ENCODE measurements at regions not wholly inside any gene's neighbourhood (a gene's known extent, or its start where the extent isn't known, plus 50 kb on each side); places are given as distances from the start of the nearest gene placed in this dataset.

- TF ChIP-seq EZH2phosphoT487 (IDR thresholded peaks at IDR 0.05; ENCODE audit: borderline replicate concordance, low read depth, low read length) (no peak), CTCF (conservative IDR thresholded peaks at IDR 0.05; ENCODE audit: low read length) (no peak)
- Histone ChIP-seq H3K4me1 (ENCODE audit: insufficient read depth, low read length, poor library complexity, severe bottlenecking) (peaks cover 1% of the 10 kb centered on the region), H3K79me2 (ENCODE audit: insufficient read depth, low read depth, low read length) (no peaks in the 10 kb centered on the region), H3K4me3 (ENCODE audit: low read depth, low read length, poor library complexity, severe bottlenecking) (no peak overlapping the region), H4K20me1 (ENCODE audit: insufficient read depth, low read length) (no peaks in the 10 kb centered on the region), H3K27ac (ENCODE audit: low read depth, low read length, poor library complexity, severe bottlenecking) (no peak overlapping the region), H3K9me2 (ENCODE audit: insufficient read depth, low read length) (no peaks in the 10 kb centered on the region), H3K36me3 (ENCODE audit: insufficient read depth, low read length) (no peaks in the 10 kb centered on the region), H3K9me3 (ENCODE audit: low read length) (no peaks in the 10 kb centered on the region), H3K4me2 (ENCODE audit: low read length) (no peak overlapping the region), H2AFZ (ENCODE audit: low read length) (no peak overlapping the region)
- CTCF ChIA-PET (ENCODE audit: unreplicated experiment), result no interaction called here
- intact Hi-C loops (cut with micrococcal nuclease; ENCODE audit: unreplicated experiment), result no loop called here
- POLR2A ChIA-PET, result no interaction called here
- no TSS peak for BruUV-seq (replicated peaks)
- DNase-seq (ENCODE audit: low spot score), result no peak
These were observed 80.5 kb downstream of the CLDN34 start for GRCh38 chrX:10047631-10048030.

- ChIA-PET POLR2A (no interaction called here), CTCF (ENCODE audit: unreplicated experiment) (no interaction called here)
- TF ChIP-seq CTCF (conservative IDR thresholded peaks at IDR 0.05; ENCODE audit: low read length) (no peak), EZH2phosphoT487 (IDR thresholded peaks at IDR 0.05; ENCODE audit: borderline replicate concordance, low read depth, low read length) (no peak)
- no peaks in the 10 kb centered on the region for H3K79me2 ChIP-seq (ENCODE audit: insufficient read depth, low read depth, low read length)
- H3K9me3 ChIP-seq (ENCODE audit: low read length), result no peaks in the 10 kb centered on the region
- no peaks in the 10 kb centered on the region for H4K20me1 ChIP-seq (ENCODE audit: insufficient read depth, low read length)
- no peaks in the 10 kb centered on the region for H3K36me3 ChIP-seq (ENCODE audit: insufficient read depth, low read length)
- no peak for DNase-seq (ENCODE audit: low spot score)
- H3K4me3 ChIP-seq (ENCODE audit: low read depth, low read length, poor library complexity, severe bottlenecking), result no peak overlapping the region
- peaks cover 5% of the 10 kb centered on the region for H3K4me1 ChIP-seq (ENCODE audit: insufficient read depth, low read length, poor library complexity, severe bottlenecking)
- intact Hi-C loops (cut with micrococcal nuclease; ENCODE audit: unreplicated experiment), result no loop called here
- no peak overlapping the region for H3K4me2 ChIP-seq (ENCODE audit: low read length)
- no peak overlapping the region for H3K27ac ChIP-seq (ENCODE audit: low read depth, low read length, poor library complexity, severe bottlenecking)
- H2AFZ ChIP-seq (ENCODE audit: low read length), result no peak overlapping the region
- no peaks in the 10 kb centered on the region for H3K9me2 ChIP-seq (ENCODE audit: insufficient read depth, low read length)
- no TSS peak for BruUV-seq (replicated peaks)
These were observed 80.9 kb downstream of the CLDN34 start for GRCh38 chrX:10048076-10048475.

GRCh38 chrX:10048707-10049106 is 81.5 kb downstream of the CLDN34 start:
- Histone ChIP-seq H4K20me1 (ENCODE audit: insufficient read depth, low read length) (no peaks in the 10 kb centered on the region), H3K27ac (ENCODE audit: low read depth, low read length, poor library complexity, severe bottlenecking) (no peak overlapping the region), H3K4me2 (ENCODE audit: low read length) (no peak overlapping the region), H3K9me2 (ENCODE audit: insufficient read depth, low read length) (no peaks in the 10 kb centered on the region), H3K9me3 (ENCODE audit: low read length) (no peaks in the 10 kb centered on the region), H3K4me1 (ENCODE audit: insufficient read depth, low read length, poor library complexity, severe bottlenecking) (peaks cover 5% of the 10 kb centered on the region), H2AFZ (ENCODE audit: low read length) (no peak overlapping the region), H3K36me3 (ENCODE audit: insufficient read depth, low read length) (no peaks in the 10 kb centered on the region), H3K79me2 (ENCODE audit: insufficient read depth, low read depth, low read length) (no peaks in the 10 kb centered on the region), H3K4me3 (ENCODE audit: low read depth, low read length, poor library complexity, severe bottlenecking) (no peak overlapping the region)
- POLR2A ChIA-PET, result no interaction called here
- BruUV-seq (replicated peaks), result no TSS peak
- CTCF ChIA-PET (ENCODE audit: unreplicated experiment), result no interaction called here
- TF ChIP-seq EZH2phosphoT487 (IDR thresholded peaks at IDR 0.05; ENCODE audit: borderline replicate concordance, low read depth, low read length) (no peak), CTCF (conservative IDR thresholded peaks at IDR 0.05; ENCODE audit: low read length) (no peak)
- intact Hi-C loops (cut with micrococcal nuclease; ENCODE audit: unreplicated experiment), result no loop called here
- no peak for DNase-seq (ENCODE audit: low spot score)
